ENCODE measurements at regions not wholly inside any gene's neighbourhood (a gene's known extent, or its start where the extent isn't known, plus 50 kb on each side); places are given as distances from the start of the nearest gene placed in this dataset.

DNA sequence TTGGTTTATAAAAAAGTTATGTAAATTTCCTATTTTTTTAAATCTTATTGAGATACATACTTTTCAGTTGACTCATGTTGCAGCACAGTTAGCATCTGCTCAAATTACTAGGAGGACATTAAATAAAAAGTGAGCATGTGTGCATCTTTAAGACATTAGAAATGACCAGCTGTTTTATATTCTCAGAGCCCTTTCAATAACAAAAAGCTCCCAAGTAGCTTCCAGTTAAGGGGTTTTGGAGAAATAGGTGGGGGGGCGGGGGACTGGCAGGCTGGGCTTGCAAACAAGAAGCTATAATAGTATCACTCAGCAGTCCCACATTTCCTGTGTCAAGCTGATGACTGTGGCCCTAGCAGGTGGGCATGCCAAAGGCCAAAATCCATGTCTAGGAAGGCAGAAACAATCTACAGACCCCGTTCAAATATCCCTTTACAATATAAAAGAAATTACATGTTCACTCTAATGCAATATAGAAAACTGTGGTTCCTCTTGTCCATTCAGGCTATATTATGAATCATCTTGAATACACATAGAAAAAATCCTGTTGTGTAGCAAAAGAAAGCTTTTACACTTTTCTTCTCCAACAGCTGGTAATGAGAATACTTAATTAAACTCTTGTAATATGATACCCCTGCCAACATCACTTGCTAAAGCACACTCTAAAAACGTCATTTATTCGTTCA, 1713.2 kb upstream of the SLC10A2 start:
- DNase-seq: no peak

DNA sequence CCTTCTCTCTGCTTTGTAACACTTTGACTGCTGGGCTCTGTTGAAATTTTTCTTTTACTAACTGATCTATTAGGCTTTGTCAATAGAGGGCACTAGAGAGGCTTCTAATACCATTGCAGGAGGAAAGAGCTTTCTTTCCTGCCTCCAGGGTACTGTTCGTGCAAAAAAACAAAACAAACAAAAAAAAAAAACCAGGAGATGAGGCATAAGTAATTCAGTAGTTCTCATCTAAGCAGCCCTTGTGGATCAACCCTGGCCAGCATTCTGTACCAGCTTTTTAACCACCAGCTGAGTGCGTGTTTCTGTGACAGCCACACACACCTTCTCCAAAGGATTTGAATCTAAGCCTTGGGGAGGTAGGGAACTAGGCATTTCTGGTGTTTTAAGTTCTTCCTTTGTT, 1707.6 kb upstream of the SLC10A2 start:
- DNase-seq: no peak

DNA sequence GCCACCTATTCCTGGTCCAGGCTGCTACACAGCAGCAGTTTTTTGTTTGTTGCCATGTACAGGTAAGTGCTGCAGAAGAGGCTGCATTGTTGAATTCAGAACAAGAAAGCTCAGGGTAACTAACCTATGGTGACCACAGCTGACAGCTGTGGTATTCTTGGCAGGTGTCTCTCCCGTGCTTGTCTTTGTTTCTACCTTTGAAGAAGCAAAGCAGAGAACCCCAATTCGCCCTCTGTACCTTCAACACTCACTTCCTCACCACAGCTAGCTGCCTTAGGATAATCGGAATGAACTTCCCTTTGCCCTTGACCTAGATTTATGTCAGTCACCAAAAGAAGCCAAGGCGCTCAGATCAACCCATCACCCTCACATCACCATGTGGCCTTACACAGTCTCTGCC, 1703.3 kb upstream of the SLC10A2 start:
- no peak for DNase-seq

DNA sequence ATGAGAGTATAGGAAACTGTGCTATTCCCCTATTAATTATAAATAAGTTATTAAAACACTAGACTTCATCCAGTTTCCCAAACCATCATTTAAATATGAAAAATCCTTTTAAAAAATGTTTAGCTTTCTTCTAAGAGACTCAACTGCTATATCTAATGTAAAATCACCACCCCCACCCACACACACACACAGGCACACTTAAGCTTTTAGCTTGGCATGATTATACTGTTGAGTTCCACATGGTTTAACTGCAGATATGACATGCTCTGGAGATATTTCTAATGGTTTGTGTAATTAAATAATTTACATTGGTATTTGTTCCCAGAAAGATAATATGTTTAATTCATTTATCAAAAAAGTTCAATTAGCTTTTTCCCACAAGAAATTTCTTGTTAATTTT, 1700.1 kb upstream of the SLC10A2 start:
- DNase-seq: no peak

DNA sequence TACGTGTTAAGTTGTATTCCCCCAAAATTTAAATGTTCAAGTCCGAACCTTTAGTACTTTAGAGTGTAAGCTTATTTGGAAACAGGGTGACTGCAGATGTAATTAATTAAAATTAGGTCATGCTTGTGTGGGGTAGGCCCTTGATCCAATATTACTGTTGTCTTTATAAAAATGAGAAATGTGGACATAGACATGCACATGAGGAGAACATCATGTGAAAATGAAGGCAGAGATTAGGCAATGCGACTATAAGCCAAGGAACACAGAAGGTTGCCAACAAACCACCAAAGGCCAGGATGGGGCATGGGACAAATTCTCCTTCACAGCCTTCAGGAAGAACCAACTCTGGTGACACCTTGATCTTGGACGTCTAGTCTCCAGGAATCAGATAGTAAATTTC, 1698.4 kb upstream of the SLC10A2 start:
- DNase-seq: no peak

DNA sequence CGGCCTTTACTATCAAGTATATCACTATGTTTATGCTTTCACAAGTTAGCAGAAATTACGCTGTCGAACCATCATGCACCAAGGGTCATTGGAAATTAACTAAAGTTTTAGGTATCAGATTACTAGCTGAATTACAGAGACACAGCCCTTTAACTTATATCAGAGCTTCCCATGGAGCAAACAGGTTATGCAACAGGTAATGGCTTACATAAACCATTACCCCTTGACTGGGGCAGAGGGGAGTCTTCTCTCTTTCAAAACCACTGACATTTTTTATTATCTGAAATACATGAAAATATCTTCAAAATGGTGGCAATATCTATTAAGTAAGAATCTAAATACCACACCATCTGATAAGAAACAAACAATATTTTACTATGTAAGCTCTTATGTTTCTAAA, 1692.9 kb upstream of the SLC10A2 start:
- DNase-seq: no peak

DNA sequence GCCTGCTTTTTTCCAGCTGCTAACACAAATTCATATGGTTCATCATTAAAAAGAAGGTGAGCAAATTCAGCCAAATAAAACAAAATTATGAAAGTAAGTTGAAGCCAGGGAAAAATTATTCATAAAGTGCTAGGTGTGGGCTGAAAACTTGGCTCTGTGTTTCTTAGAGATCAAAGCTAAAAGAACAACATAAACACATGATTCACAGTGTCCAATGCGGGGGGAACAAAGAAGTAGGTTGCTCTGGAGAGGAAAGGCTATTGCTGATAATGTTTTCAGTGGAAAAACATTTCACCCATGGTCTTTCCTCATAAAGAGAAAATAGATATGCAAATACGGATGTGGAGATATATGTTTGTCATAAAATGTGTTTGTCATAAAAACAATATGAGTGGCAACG, 1691.5 kb upstream of the SLC10A2 start:
- DNase-seq: no peak

DNA sequence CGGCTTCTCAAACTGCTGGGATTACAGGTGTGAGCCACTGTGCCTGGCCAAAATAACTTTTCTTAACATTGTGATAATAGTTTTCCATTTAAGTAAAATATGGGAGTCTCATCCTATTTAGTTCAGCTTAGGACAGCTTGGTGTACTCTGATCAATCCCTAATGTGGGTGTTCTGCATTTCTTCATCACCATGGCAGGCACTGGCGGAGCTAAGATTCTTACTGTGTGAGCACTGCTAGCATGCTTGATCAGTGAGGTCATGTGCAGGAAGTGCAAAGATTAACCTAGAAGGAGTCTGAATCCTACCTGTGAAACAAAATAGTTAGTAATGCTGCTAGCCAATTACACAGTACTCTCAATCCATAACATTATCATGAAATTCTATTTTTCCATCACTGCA, 1684.2 kb upstream of the SLC10A2 start:
- no peak for DNase-seq

DNA sequence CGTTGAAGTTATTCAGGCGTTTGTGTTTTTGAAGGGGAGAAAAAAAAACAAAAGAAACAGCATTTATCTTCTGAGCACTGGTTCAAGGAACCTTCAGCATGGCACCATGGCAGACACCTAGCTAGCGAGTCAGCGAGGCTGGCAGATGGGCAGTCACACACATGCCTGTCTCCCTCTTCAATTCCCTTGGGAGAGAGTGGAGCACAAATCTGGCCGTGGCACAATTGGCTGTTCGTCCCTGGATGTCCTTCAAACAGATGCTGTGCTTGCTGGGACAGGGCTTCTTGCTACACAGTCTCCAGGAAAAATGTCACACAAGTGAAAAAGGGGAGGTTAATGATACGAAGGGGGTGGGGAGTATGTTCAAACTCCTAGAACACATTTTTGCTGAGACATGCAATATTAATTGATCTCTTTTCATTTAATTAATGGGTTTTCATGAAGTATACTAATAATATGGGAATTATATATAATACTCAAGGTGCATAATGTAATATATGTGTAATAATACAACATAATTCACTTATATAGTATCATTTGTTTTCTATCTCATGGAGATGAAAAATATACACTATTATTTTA, 1674.5 kb upstream of the SLC10A2 start:
- no peak for DNase-seq

DNA sequence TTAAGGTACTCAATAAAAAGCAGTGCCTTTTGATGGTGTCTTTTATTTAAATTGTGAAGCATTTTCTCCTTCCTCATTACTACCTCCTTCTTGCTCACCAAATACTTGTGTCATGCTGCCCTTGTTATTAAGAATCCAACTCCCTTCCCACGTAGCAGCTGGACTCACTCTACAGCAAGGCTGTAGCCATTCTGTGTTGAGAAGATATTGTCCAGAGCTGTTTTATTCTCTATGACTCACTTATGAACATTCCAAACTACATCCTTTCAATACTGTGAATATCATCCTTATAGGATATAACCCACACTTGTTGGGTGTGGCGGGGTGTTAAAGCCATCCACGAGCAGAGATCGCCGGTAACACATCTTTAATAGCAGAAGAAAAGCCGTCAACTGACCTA, 1671.5 kb upstream of the SLC10A2 start:
- no peak for DNase-seq

DNA sequence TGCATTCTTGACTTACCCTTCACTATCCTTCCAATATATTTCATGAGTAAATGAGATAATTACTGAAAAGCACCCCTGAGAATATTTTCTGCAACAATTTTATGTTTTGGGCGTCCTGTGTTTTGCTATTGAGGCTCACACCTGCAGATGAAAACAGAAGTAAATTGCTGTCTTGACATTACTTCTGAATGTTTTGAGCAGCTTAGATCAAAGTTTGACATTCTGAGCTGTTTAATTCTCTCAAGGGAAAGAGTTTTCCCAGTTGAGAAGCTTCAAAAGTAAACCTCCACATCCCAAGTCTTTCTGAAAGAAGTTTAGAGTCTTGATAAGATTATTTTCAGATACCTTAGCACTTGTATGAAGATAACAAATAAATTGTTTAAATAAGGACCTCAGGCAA, 1667.2 kb upstream of the SLC10A2 start:
- no peak for DNase-seq

DNA sequence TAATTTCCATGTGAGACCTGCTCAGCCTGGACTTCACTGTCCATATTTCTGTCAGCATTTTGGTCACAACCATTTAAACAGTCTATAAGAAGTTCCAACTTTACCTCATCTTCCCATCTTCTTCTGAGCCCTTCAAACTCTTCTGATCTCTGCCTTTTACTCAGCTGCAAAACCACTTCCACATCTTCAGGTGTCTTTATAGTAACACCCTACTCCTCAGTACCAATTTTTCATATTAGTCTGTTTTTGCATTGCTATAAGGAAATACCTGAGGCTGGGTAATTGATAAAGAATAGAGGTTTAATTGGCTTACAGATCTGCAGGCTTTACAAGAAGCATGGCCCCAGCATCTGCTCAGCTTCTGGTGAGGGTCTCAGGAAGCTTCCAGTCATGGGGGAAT, 1648.9 kb upstream of the SLC10A2 start:
- DNase-seq: no peak

DNA sequence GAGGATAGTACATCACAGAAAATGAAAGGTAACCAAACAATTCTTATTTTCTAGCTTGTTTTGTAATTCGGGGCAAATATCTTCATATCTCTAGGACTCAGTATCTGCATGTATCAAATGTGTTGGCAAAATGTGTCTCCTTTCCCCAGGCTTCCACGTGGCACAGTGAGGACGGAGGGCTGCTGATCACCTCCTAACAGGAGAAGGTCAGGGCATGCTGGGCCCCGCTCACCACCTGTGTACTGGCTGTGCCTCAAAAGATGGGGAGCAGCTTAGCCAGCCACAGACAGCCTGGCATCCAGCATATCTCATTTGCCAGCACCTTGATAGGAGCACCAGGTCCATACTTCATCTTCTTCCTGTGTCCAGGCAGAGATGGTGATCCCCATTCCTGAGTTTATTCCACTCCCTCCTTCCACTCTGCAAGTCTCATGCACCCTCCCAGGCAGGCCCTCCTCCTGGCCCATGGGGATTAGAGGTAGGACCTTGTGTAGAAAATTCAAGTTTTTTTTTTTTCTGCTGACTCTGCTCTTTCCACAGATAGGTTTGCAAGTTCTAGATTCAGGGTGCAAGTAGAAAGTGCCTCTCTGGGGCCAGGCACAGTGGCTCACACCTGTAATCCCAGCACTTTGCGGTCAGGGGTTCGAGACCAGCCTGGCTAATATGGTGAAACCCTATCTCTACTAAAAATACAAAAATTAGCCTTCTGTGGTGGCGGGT, 1639.0 kb upstream of the SLC10A2 start:
- DNase-seq: no peak

DNA sequence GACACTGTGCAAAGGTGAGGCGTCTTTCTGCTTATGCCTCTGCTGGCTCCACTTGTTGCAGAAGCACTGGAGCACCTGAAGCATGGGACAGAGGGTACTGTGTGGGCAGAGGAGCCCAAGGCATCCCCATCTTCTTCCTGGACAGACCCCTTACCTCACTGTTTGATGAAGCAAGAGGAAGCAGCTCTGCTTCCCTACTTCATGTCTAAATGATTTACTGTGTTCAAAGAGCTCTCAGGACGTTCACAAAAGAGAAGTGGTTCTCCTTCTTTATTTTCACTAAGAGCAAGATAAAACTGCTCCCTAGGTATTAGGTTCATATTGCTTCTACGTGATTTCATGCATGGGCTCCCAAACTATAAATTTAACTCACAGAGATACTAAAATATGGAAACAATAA, 1635.4 kb upstream of the SLC10A2 start:
- DNase-seq: no peak

DNA sequence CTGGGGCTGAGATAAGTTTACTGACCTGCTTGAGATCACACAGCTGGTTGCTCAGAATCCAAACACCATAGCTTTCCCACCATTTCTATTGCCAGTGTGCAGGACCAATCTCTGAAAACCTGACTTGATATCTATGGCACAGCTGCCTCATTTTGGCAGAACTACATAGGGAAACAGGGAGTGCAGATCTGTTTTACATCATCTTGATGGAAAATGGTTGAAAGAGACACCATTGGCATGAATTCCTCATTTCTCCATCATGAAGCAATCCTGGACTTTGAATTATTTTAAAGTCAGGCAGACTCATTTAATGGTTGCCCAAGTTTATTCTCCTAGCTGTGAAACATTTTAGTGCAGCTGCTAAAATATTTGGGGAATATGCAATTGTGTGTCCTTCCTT, 1628.2 kb upstream of the SLC10A2 start:
- DNase-seq: no peak

DNA sequence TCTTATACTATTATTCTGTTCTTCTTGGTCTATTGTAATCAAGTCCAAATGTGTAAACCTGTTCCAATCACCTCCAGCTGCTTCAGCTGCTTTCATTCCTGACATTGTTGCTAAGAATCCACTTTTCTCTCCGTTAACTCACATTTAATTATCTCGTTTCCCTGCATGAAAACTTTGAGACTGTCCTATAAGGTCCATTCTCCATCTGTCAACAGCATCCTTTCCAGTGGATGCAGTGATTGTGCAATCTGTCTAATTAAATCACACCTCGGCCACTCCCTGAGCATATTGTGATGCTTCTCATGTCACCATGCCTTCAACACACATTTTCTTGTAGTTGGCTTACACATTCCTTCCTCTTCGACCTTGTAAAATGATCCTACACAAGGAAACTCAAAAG, 1626.9 kb upstream of the SLC10A2 start:
- DNase-seq: no peak

DNA sequence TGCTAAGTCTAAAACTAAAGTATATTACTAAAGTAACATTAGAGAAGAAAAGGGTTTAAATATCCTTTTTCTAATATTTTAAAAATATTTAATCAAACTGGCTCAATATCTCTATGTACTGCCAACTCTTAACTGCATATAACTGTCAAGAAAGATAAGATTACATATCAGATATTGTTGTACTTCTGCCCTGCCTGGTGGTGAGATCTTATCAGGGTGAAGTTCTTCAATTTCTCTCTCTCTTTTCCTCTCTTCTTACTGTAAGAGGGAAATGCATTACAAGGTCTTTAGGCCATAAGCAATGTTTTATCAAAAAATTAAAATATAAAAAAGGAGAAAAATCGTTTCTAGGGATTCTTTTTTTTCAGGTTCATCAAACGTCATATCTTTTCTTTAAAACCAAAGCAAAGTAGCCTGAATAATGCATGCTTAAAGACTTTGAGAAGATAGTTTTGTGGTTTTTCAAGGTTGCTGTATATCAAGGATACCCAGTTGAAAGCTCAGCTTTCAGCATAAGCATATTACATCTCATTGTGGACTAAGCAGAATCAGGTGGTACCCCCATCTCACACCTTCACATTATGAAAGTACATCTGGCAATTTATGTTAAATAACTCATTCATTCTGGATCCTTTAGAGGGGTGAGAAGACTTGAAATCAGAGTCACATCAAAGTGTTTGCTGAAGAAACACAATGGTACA, 1625.7 kb upstream of the SLC10A2 start:
- DNase-seq: no peak

DNA sequence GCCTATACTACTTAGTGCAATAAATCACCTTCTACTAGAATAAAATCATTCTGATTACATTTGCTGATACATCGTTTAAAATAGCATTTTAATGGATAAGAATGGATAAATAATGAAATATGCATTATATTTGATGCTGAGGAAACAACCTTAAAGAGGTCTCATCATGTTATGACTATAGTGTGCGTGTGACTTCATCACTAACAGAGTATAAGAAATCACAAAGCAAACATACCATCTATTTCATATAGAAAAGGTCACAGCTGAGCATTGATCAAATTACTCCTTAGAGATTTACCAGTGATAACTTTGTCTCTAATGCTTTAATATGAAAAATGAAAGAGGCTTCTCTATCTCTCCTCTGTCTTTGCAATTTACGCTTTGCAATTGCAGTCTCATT, 1620.3 kb upstream of the SLC10A2 start:
- no peak for DNase-seq

DNA sequence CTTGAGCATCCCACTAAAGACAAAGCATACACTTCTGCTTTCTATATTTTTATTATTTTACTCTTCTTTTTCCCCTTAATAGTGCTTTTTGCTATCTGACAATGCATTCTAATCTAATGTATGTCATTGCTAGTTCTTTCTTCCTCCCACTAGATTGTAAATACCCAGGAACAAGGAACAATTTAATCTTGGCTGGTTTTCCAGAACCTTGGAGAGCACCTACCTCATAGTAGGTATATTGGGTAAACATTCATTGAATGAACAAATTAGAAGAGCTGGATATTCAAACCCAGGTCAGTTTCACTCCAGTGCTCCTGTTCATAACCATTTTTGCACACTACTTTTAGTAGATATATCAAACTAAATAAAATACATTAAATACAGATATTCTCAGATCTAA, 1617.6 kb upstream of the SLC10A2 start:
- no peak for DNase-seq

DNA sequence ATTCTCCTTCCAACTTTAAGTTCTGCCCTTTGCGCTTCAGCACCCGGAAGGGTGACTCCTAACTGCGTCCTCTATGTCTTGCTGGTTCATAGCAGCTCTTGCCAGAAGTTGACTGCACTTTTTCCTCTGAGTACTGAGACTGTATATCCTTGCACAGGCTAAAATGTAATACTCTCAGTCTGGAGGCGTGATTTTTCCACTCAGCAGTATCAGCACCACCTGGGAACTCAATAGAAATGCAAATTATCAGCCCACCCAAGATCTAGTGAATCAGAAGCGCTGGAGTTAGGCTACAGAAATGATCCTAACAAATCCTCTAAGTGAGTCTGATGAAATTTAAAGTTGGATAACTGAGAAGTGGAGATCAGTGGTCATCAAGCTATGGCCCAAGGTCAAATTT, 1611.9 kb upstream of the SLC10A2 start:
- no peak for DNase-seq

DNA sequence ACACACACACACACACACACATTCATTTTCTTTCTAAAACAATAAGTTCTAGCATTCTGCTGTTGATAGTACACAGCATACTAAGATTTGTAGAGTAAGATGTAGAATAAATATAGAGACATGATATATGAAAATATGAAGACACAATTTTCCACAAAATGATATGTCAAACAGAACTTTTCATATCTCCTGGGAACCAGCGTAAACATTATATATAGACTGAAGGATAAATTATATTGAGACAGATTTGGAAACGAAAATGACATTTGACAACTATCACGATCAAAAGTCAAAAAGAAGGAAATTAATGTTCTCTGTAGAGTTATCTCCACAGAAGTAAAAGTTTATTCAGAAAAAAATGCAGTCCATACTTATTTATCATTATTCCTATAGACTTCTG, 1605.7 kb upstream of the SLC10A2 start:
- no peak for DNase-seq

DNA sequence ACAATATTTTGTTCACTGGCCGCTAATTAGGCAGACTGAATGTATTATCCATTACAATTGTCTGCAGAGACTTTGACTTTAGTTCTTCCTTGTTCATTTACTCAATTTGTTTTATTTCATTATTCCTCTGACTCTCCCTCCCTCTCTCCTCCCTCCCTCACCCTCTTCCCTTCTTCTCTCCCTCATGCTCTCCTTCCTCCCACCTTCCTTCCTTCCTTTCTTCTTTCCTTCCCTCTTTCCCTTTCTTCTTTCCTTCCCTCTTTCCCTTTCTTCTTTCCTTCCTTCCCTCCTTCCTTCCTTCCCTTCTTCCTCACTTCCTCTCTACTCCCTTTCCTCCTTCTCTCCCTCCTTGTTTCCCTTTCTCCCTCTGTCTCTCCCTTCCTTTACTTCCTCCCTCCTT, 1591.0 kb upstream of the SLC10A2 start:
- DNase-seq: no peak

DNA sequence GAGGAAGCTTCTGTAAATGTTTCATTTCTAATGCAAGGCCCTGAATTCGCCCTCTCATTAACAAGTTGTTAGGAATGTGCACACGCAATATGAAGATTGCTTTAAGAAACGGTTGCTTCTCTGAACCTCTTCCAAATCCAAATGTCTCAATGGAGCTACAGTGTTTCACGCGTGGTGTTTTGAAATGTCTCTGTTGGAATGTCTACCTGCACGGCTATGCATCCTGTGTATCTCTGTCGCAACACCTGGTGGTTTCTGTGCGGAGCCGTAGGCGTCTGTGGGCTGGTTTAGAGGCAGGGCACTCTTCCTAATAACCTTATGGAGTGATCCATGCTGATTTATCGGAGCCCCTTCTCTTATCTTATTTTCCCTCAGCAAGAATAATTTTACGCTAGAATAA, 1584.2 kb upstream of the SLC10A2 start:
- no peak for DNase-seq

DNA sequence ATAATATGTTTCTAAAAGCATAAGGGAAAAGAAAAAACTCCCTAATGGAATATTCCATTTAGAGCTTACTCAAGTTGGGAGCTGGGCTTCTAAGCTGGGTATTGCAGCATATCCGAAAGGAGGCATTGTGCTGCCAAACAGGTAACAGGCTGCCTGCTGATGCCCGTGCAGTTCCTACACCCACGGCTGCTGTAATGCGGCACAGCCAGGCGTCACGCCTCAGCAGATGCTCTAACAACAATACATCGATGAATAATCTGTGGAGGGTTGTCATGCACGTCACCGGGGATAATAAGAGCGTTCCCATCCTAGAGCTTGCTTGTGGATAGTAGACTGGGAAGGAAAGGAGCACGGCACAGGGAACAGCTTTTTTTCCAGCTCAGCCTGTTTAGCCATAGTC, 1582.1 kb upstream of the SLC10A2 start:
- DNase-seq: no peak

Measured in activated CD8-positive, alpha-beta memory T cell treated with anti-CD3 and anti-CD28 coated beads for 24 hours (primary cell).